ENCODE measurements at regions not wholly inside any gene's neighbourhood (a gene's known extent, or its start where the extent isn't known, plus 50 kb on each side); places are given as distances from the start of the nearest gene placed in this dataset.
"Not testable (repeated sequence)": the region's sequence is repeated elsewhere in the genome, so short reads cannot be mapped to it uniquely, and the experiment has no call there.

GRCh38 chr16:61421111-61421510 is 615.1 kb downstream of the CDH8 start:
- H3K36me3 Mint-ChIP-seq (ENCODE audit: unreplicated experiment) = no peaks in the 10 kb centered on the region
- no peaks in the 10 kb centered on the region for H3K4me1 Mint-ChIP-seq (ENCODE audit: low read depth, unreplicated experiment)
- DNase-seq = no peak
- no peaks in the 10 kb centered on the region for H3K27me3 Mint-ChIP-seq (ENCODE audit: unreplicated experiment)
- no peak overlapping the region for H3K27ac Mint-ChIP-seq (ENCODE audit: unreplicated experiment)
- TF ChIP-seq, protein P1, sequence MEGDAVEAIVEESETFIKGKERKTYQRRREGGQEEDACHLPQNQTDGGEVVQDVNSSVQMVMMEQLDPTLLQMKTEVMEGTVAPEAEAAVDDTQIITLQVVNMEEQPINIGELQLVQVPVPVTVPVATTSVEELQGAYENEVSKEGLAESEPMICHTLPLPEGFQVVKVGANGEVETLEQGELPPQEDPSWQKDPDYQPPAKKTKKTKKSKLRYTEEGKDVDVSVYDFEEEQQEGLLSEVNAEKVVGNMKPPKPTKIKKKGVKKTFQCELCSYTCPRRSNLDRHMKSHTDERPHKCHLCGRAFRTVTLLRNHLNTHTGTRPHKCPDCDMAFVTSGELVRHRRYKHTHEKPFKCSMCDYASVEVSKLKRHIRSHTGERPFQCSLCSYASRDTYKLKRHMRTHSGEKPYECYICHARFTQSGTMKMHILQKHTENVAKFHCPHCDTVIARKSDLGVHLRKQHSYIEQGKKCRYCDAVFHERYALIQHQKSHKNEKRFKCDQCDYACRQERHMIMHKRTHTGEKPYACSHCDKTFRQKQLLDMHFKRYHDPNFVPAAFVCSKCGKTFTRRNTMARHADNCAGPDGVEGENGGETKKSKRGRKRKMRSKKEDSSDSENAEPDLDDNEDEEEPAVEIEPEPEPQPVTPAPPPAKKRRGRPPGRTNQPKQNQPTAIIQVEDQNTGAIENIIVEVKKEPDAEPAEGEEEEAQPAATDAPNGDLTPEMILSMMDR (IDR thresholded peaks at IDR 0.05; ENCODE audit: partially characterized antibody, unreplicated experiment) = no peak
- H3K9me3 Mint-ChIP-seq (ENCODE audit: unreplicated experiment) = no peaks in the 10 kb centered on the region
- no peak overlapping the region for H3K4me3 Mint-ChIP-seq (ENCODE audit: unreplicated experiment)

- DNase-seq = no peak
- TF ChIP-seq, protein P1 (IDR thresholded peaks at IDR 0.05; ENCODE audit: partially characterized antibody, unreplicated experiment) = no peak
- H3K4me1 Mint-ChIP-seq (ENCODE audit: low read depth, unreplicated experiment) = no peaks in the 10 kb centered on the region
- H3K4me3 Mint-ChIP-seq (ENCODE audit: unreplicated experiment) = no peak overlapping the region
- H3K36me3 Mint-ChIP-seq (ENCODE audit: unreplicated experiment) = no peaks in the 10 kb centered on the region
- no peaks in the 10 kb centered on the region for H3K27me3 Mint-ChIP-seq (ENCODE audit: unreplicated experiment)
- no peaks in the 10 kb centered on the region for H3K9me3 Mint-ChIP-seq (ENCODE audit: unreplicated experiment)
- H3K27ac Mint-ChIP-seq (ENCODE audit: unreplicated experiment) = no peak overlapping the region
Observed at GRCh38 chr16:61419791-61420190, 616.4 kb downstream of the CDH8 start.

GRCh38 chr16:61418802-61419201 is 617.4 kb downstream of the CDH8 start:
- not testable (repeated sequence) for H3K9me3 Mint-ChIP-seq (ENCODE audit: unreplicated experiment); H3K27ac Mint-ChIP-seq (ENCODE audit: unreplicated experiment); H3K27me3 Mint-ChIP-seq (ENCODE audit: unreplicated experiment); H3K4me1 Mint-ChIP-seq (ENCODE audit: low read depth, unreplicated experiment); H3K36me3 Mint-ChIP-seq (ENCODE audit: unreplicated experiment); H3K4me3 Mint-ChIP-seq (ENCODE audit: unreplicated experiment); DNase-seq

DNA sequence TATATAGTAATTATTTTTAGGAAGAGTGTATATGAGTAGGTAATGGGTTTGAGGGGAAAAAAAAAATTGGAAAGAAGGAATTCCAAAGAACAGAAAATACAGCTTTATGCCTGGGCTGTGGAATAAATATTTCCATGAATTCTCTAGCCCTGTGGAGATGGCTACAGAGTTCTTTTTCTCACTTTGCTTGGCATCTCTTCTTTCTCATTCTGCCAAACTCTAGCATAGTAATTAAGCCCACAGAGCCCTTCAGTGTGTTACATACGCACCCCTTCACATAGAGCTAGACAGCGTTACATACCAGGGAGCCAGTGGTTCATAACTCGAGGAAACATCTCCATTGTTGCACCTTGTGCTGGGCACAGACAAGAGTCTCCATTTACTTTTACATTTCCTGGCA is 621.1 kb downstream of the CDH8 start:
- TF ChIP-seq, protein P1 (IDR thresholded peaks at IDR 0.05; ENCODE audit: partially characterized antibody, unreplicated experiment) = no peak
- DNase-seq = no peak
- no peak overlapping the region for H3K4me3 Mint-ChIP-seq (ENCODE audit: unreplicated experiment)
- no peaks in the 10 kb centered on the region for H3K36me3 Mint-ChIP-seq (ENCODE audit: unreplicated experiment)
- peaks cover 4% of the 10 kb centered on the region for H3K9me3 Mint-ChIP-seq (ENCODE audit: unreplicated experiment)
- no peak overlapping the region for H3K27ac Mint-ChIP-seq (ENCODE audit: unreplicated experiment)
- H3K27me3 Mint-ChIP-seq (ENCODE audit: unreplicated experiment) = peaks cover 6% of the 10 kb centered on the region
- peaks cover 22% of the 10 kb centered on the region for H3K4me1 Mint-ChIP-seq (ENCODE audit: low read depth, unreplicated experiment)

GRCh38 chr16:61413021-61413420 is 623.2 kb downstream of the CDH8 start:
- Mint-ChIP-seq H3K27ac (ENCODE audit: unreplicated experiment) (peak overlapping the region; percentile 62), H3K9me3 (ENCODE audit: unreplicated experiment) (peaks cover 4% of the 10 kb centered on the region), H3K36me3 (ENCODE audit: unreplicated experiment) (no peaks in the 10 kb centered on the region), H3K4me3 (ENCODE audit: unreplicated experiment) (no peak overlapping the region), H3K27me3 (ENCODE audit: unreplicated experiment) (peaks cover 6% of the 10 kb centered on the region), H3K4me1 (ENCODE audit: low read depth, unreplicated experiment) (peaks cover 22% of the 10 kb centered on the region)
- TF ChIP-seq, protein P1 (IDR thresholded peaks at IDR 0.05; ENCODE audit: partially characterized antibody, unreplicated experiment) = no peak
- peak; percentile 77 for DNase-seq

DNA sequence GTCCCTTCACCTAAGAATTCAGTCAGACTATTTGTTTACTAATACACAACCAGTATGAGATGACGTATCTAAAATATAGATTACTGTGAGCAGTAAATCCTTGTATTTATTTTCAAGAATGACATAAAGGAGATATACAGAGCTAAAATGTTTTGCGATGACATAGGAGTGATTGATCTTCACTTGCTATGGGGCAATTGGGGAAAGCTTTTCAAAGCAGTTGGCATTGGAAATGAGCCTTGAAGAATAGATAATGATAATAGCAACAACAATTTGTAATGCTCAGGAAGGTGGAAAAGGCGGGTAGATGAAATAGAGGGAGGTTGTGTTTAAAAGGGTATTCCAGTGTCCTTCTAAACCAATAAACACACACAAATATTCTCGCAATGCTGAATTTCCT is 623.7 kb downstream of the CDH8 start:
- DNase-seq = no peak
- Mint-ChIP-seq H3K27me3 (ENCODE audit: unreplicated experiment) (peaks cover 6% of the 10 kb centered on the region), H3K4me3 (ENCODE audit: unreplicated experiment) (no peak overlapping the region), H3K27ac (ENCODE audit: unreplicated experiment) (peak overlapping the region; percentile 62), H3K4me1 (ENCODE audit: low read depth, unreplicated experiment) (peaks cover 22% of the 10 kb centered on the region), H3K9me3 (ENCODE audit: unreplicated experiment) (peaks cover 4% of the 10 kb centered on the region), H3K36me3 (ENCODE audit: unreplicated experiment) (no peaks in the 10 kb centered on the region)
- TF ChIP-seq, protein P1 (IDR thresholded peaks at IDR 0.05; ENCODE audit: partially characterized antibody, unreplicated experiment) = no peak

Data from glutamatergic neuron (in vitro differentiated cells).